ENCODE measurements at regions not wholly inside any gene's neighbourhood (a gene's known extent, or its start where the extent isn't known, plus 50 kb on each side); places are given as distances from the start of the nearest gene placed in this dataset.

GRCh38 chr18:73756256-73757091, 391.2 kb downstream of the FBXO15 start:
- Histone ChIP-seq H3K23ac (ENCODE audit: insufficient read length, low read depth, low read length) (no peak overlapping the region), H3T11ph (ENCODE audit: low read length) (no peak overlapping the region), H4K8ac (replicated peaks; ENCODE audit: insufficient read length, low read depth, low read length) (no peak overlapping the region), H3K14ac (ENCODE audit: insufficient read depth, low read length) (no peak overlapping the region; the same call in 1 of the 2 replicates), H2AFZ (ENCODE audit: low read length) (no peak overlapping the region), H3K4ac (ENCODE audit: low read depth, low read length) (no peak overlapping the region), H3K56ac (ENCODE audit: insufficient read length, low read depth, low read length) (no peak overlapping the region), H3K4me1 (ENCODE audit: insufficient read depth, low read length) (no peaks in the 10 kb centered on the region), H4K91ac (ENCODE audit: insufficient read length, low read depth, low read length) (no peak overlapping the region), H2BK5ac (ENCODE audit: insufficient read length, low read length) (no peak overlapping the region), H3K79me2 (ENCODE audit: insufficient read depth, low read length) (no peaks in the 10 kb centered on the region), H2BK12ac (ENCODE audit: insufficient read length, low read depth, low read length) (no peak overlapping the region), H3K9me3 (ENCODE audit: control insufficient read depth, low read depth, low read length) (no peaks in the 10 kb centered on the region), H2AK5ac (ENCODE audit: insufficient read length, low read length) (no peak overlapping the region), H4K20me1 (ENCODE audit: control insufficient read depth, insufficient read depth, insufficient read length) (no peaks in the 10 kb centered on the region), H2BK15ac (ENCODE audit: low read depth, low read length) (no peak overlapping the region), H3K27ac (ENCODE audit: insufficient read length, low read depth, low read length) (no peak overlapping the region), H2BK120ac (ENCODE audit: low read depth, low read length, poor library complexity, severe bottlenecking) (no peak overlapping the region), H3K27me3 (ENCODE audit: insufficient read depth, low read length) (no peaks in the 10 kb centered on the region), H3K79me1 (ENCODE audit: insufficient read depth, low read depth, low read length, poor library complexity, severe bottlenecking) (no peaks in the 10 kb centered on the region), H3K9ac (ENCODE audit: extremely low read depth, insufficient read length, low read length) (no peak overlapping the region), H3K18ac (ENCODE audit: insufficient read length, low read depth, low read length) (no peak overlapping the region), H3K23me2 (ENCODE audit: insufficient read length, low read depth, low read length, poor library complexity, severe bottlenecking) (no peaks in the 10 kb centered on the region), H2BK20ac (ENCODE audit: low read depth, low read length, poor library complexity, severe bottlenecking) (no peak overlapping the region), H4K5ac (ENCODE audit: insufficient read length, low read depth, low read length) (no peak overlapping the region), H3K4me2 (ENCODE audit: insufficient read depth, insufficient read length, low read length) (no peak overlapping the region)
- TF ChIP-seq CTCF (conservative IDR thresholded peaks at IDR 0.05), result no peak
- H3K36me3 Mint-ChIP-seq (ENCODE audit: insufficient read depth in 1 of 3, low read depth in 3 of 3), result no peaks in the 10 kb centered on the region
- H3K4me3 Mint-ChIP-seq, result no peak overlapping the region
- no peak for DNase-seq
- H3K9me3 Mint-ChIP-seq, result no peaks in the 10 kb centered on the region; a peak in 1 of 5 replicates
- H3K27me3 Mint-ChIP-seq (ENCODE audit: low read depth), result peaks cover 1% of the 10 kb centered on the region; the same call in 1 of the 2 replicates
- peaks cover 10 to 15% of the 10 kb centered on the region in 2 experiments for H3K4me1 Mint-ChIP-seq
- no peak overlapping the region; a peak in 1 of 7 replicates for H3K27ac Mint-ChIP-seq
- no CpG with 5 or more reads among the region's 24 CpGs for WGBS (ENCODE audit: extremely low coverage, insufficient read length, low lambda C conversion rate)

Measured in H9 (cell line).